ENCODE measurements at regions not wholly inside any gene's neighbourhood (a gene's known extent, or its start where the extent isn't known, plus 50 kb on each side); places are given as distances from the start of the nearest gene placed in this dataset.

DNA sequence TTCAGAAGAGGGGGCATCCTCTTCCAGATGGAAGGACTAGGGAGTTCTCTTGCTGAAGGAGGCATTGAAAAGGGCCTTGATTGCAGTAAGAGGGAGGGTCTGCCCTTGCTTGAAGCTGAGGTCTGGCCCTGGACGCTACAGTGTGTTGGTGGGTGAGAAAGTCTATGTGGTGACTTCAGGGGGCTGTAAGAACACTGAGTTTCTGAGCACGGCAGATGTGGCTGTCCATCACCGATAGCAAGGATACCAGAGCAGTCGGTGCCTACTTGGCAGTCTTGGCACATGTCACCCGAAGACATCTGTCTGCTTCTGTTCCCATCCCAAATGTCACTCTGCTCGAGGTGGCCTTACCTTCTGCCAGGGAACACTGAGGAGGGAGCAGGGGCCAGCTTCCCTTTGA, 631.1 kb upstream of the CFAP20DC start:
- no peak for TF ChIP-seq CTCF (conservative IDR thresholded peaks at IDR 0.05; ENCODE audit: low read depth, low read length)
- TF ChIP-seq EZH2 (IDR thresholded peaks at IDR 0.05; ENCODE audit: borderline replicate concordance, low read depth, low read length, poor library complexity, severe bottlenecking), result no peak
